ENCODE measurements at regions not wholly inside any gene's neighbourhood (a gene's known extent, or its start where the extent isn't known, plus 50 kb on each side); places are given as distances from the start of the nearest gene placed in this dataset.

- 76% methylated on average over 4 of the region's 4 CpGs for WGBS
- Histone ChIP-seq H3K27me3 (ENCODE audit: control insufficient read depth in 2 of 2, insufficient read depth in 1 of 2, low read length in 1 of 2) (no peaks in the 10 kb centered on the region), H3K4me1 (ENCODE audit: control insufficient read depth in 2 of 2, insufficient read depth in 2 of 2, low read length in 2 of 2) (no peaks in the 10 kb centered on the region), H3K27ac (ENCODE audit: low read depth in 1 of 2, low read length in 1 of 2) (no peak overlapping the region), H3K4me3 (ENCODE audit: low read length in 2 of 2) (no peak overlapping the region), H3K36me3 (ENCODE audit: control insufficient read depth in 2 of 2, insufficient read depth in 2 of 2, low read length in 1 of 2) (no peaks in the 10 kb centered on the region), H3K9me3 (ENCODE audit: control insufficient read depth in 2 of 2, insufficient read depth in 1 of 2, low read length in 1 of 2) (no peaks in the 10 kb centered on the region)
- DNase-seq (ENCODE audit: low read depth in 6 of 9, low spot score in 9 of 9) = no peak
Measured at GRCh38 chr5:101675510-101676219, 620.4 kb downstream of the SLCO4C1 start.

GRCh38 chr5:101673120-101673519 lies 623.0 kb downstream of the SLCO4C1 start:
- H3K27me3 ChIP-seq (ENCODE audit: control insufficient read depth in 2 of 2, insufficient read depth in 1 of 2, low read length in 1 of 2) = no peaks in the 10 kb centered on the region
- H3K4me1 ChIP-seq (ENCODE audit: control insufficient read depth in 2 of 2, insufficient read depth in 2 of 2, low read length in 2 of 2) = no peaks in the 10 kb centered on the region
- no peaks in the 10 kb centered on the region for H3K36me3 ChIP-seq (ENCODE audit: control insufficient read depth in 2 of 2, insufficient read depth in 2 of 2, low read length in 1 of 2)
- H3K4me3 ChIP-seq (ENCODE audit: low read length in 2 of 2) = no peak overlapping the region
- no peaks in the 10 kb centered on the region for H3K9me3 ChIP-seq (ENCODE audit: control insufficient read depth in 2 of 2, insufficient read depth in 1 of 2, low read length in 1 of 2)
- WGBS = 67% methylated on average over 5 of the region's 5 CpGs
- no peak for DNase-seq (ENCODE audit: low read depth in 6 of 9, low spot score in 9 of 9)
- H3K27ac ChIP-seq (ENCODE audit: low read depth in 1 of 2, low read length in 1 of 2) = no peak overlapping the region

GRCh38 chr5:101664071-101664791 lies 631.9 kb downstream of the SLCO4C1 start:
- WGBS = 86% methylated on average over 9 of the region's 9 CpGs
- no peaks in the 10 kb centered on the region for H3K36me3 ChIP-seq (ENCODE audit: control insufficient read depth in 2 of 2, insufficient read depth in 2 of 2, low read length in 1 of 2)
- no peak overlapping the region for H3K4me3 ChIP-seq (ENCODE audit: low read length in 2 of 2)
- H3K4me1 ChIP-seq (ENCODE audit: control insufficient read depth in 2 of 2, insufficient read depth in 2 of 2, low read length in 2 of 2) = no peaks in the 10 kb centered on the region
- H3K27me3 ChIP-seq (ENCODE audit: control insufficient read depth in 2 of 2, insufficient read depth in 1 of 2, low read length in 1 of 2) = no peaks in the 10 kb centered on the region
- DNase-seq (ENCODE audit: low read depth in 6 of 9, low spot score in 9 of 9) = no peak
- no peaks in the 10 kb centered on the region for H3K9me3 ChIP-seq (ENCODE audit: control insufficient read depth in 2 of 2, insufficient read depth in 1 of 2, low read length in 1 of 2)
- H3K27ac ChIP-seq (ENCODE audit: low read depth in 1 of 2, low read length in 1 of 2) = no peak overlapping the region

GRCh38 chr5:101663543-101663942 lies 632.5 kb downstream of the SLCO4C1 start:
- WGBS = 46% methylated on average over 2 of the region's 2 CpGs
- H3K4me1 ChIP-seq (ENCODE audit: control insufficient read depth in 2 of 2, insufficient read depth in 2 of 2, low read length in 2 of 2) = no peaks in the 10 kb centered on the region
- H3K36me3 ChIP-seq (ENCODE audit: control insufficient read depth in 2 of 2, insufficient read depth in 2 of 2, low read length in 1 of 2) = no peaks in the 10 kb centered on the region
- H3K27me3 ChIP-seq (ENCODE audit: control insufficient read depth in 2 of 2, insufficient read depth in 1 of 2, low read length in 1 of 2) = no peaks in the 10 kb centered on the region
- no peak overlapping the region for H3K4me3 ChIP-seq (ENCODE audit: low read length in 2 of 2)
- no peak for DNase-seq (ENCODE audit: low read depth in 6 of 9, low spot score in 9 of 9)
- H3K9me3 ChIP-seq (ENCODE audit: control insufficient read depth in 2 of 2, insufficient read depth in 1 of 2, low read length in 1 of 2) = no peaks in the 10 kb centered on the region
- no peak overlapping the region for H3K27ac ChIP-seq (ENCODE audit: low read depth in 1 of 2, low read length in 1 of 2)

GRCh38 chr5:101662263-101662662 lies 633.8 kb downstream of the SLCO4C1 start:
- no peaks in the 10 kb centered on the region for H3K36me3 ChIP-seq (ENCODE audit: control insufficient read depth in 2 of 2, insufficient read depth in 2 of 2, low read length in 1 of 2)
- no peaks in the 10 kb centered on the region for H3K27me3 ChIP-seq (ENCODE audit: control insufficient read depth in 2 of 2, insufficient read depth in 1 of 2, low read length in 1 of 2)
- no peak overlapping the region for H3K4me3 ChIP-seq (ENCODE audit: low read length in 2 of 2)
- DNase-seq (ENCODE audit: low read depth in 6 of 9, low spot score in 9 of 9) = no peak
- no peaks in the 10 kb centered on the region for H3K9me3 ChIP-seq (ENCODE audit: control insufficient read depth in 2 of 2, insufficient read depth in 1 of 2, low read length in 1 of 2)
- H3K4me1 ChIP-seq (ENCODE audit: control insufficient read depth in 2 of 2, insufficient read depth in 2 of 2, low read length in 2 of 2) = no peaks in the 10 kb centered on the region
- no peak overlapping the region for H3K27ac ChIP-seq (ENCODE audit: low read depth in 1 of 2, low read length in 1 of 2)

- H3K4me3 ChIP-seq (ENCODE audit: low read length in 2 of 2) = no peak overlapping the region
- H3K27me3 ChIP-seq (ENCODE audit: control insufficient read depth in 2 of 2, insufficient read depth in 1 of 2, low read length in 1 of 2) = no peaks in the 10 kb centered on the region
- no peaks in the 10 kb centered on the region for H3K36me3 ChIP-seq (ENCODE audit: control insufficient read depth in 2 of 2, insufficient read depth in 2 of 2, low read length in 1 of 2)
- no peak for DNase-seq (ENCODE audit: low read depth in 6 of 9, low spot score in 9 of 9)
- no peaks in the 10 kb centered on the region for H3K4me1 ChIP-seq (ENCODE audit: control insufficient read depth in 2 of 2, insufficient read depth in 2 of 2, low read length in 2 of 2)
- WGBS = 82% methylated on average over 7 of the region's 7 CpGs
- H3K27ac ChIP-seq (ENCODE audit: low read depth in 1 of 2, low read length in 1 of 2) = no peak overlapping the region
- H3K9me3 ChIP-seq (ENCODE audit: control insufficient read depth in 2 of 2, insufficient read depth in 1 of 2, low read length in 1 of 2) = no peaks in the 10 kb centered on the region
Measured at GRCh38 chr5:101658433-101658832, 637.7 kb downstream of the SLCO4C1 start.

- no peak overlapping the region for H3K27ac ChIP-seq (ENCODE audit: low read depth in 1 of 2, low read length in 1 of 2)
- no peaks in the 10 kb centered on the region for H3K36me3 ChIP-seq (ENCODE audit: control insufficient read depth in 2 of 2, insufficient read depth in 2 of 2, low read length in 1 of 2)
- H3K4me1 ChIP-seq (ENCODE audit: control insufficient read depth in 2 of 2, insufficient read depth in 2 of 2, low read length in 2 of 2) = no peaks in the 10 kb centered on the region
- H3K4me3 ChIP-seq (ENCODE audit: low read length in 2 of 2) = no peak overlapping the region
- no peaks in the 10 kb centered on the region for H3K9me3 ChIP-seq (ENCODE audit: control insufficient read depth in 2 of 2, insufficient read depth in 1 of 2, low read length in 1 of 2)
- DNase-seq (ENCODE audit: low read depth in 6 of 9, low spot score in 9 of 9) = no peak
- H3K27me3 ChIP-seq (ENCODE audit: control insufficient read depth in 2 of 2, insufficient read depth in 1 of 2, low read length in 1 of 2) = no peaks in the 10 kb centered on the region
- 69% methylated on average over 2 of the region's 2 CpGs for WGBS
Measured at GRCh38 chr5:101653996-101654395, 642.1 kb downstream of the SLCO4C1 start.

- no peaks in the 10 kb centered on the region for H3K4me1 ChIP-seq (ENCODE audit: control insufficient read depth in 2 of 2, insufficient read depth in 2 of 2, low read length in 2 of 2)
- no peak overlapping the region for H3K4me3 ChIP-seq (ENCODE audit: low read length in 2 of 2)
- no peak overlapping the region for H3K27ac ChIP-seq (ENCODE audit: low read depth in 1 of 2, low read length in 1 of 2)
- H3K36me3 ChIP-seq (ENCODE audit: control insufficient read depth in 2 of 2, insufficient read depth in 2 of 2, low read length in 1 of 2) = no peaks in the 10 kb centered on the region
- WGBS = 97% methylated on average over 2 of the region's 2 CpGs
- no peaks in the 10 kb centered on the region for H3K27me3 ChIP-seq (ENCODE audit: control insufficient read depth in 2 of 2, insufficient read depth in 1 of 2, low read length in 1 of 2)
- no peak for DNase-seq (ENCODE audit: low read depth in 6 of 9, low spot score in 9 of 9)
- H3K9me3 ChIP-seq (ENCODE audit: control insufficient read depth in 2 of 2, insufficient read depth in 1 of 2, low read length in 1 of 2) = no peaks in the 10 kb centered on the region
Measured at GRCh38 chr5:101647861-101648260, 648.2 kb downstream of the SLCO4C1 start.

GRCh38 chr5:101643794-101644193 lies 652.3 kb downstream of the SLCO4C1 start:
- H3K27me3 ChIP-seq (ENCODE audit: control insufficient read depth in 2 of 2, insufficient read depth in 1 of 2, low read length in 1 of 2) = no peaks in the 10 kb centered on the region
- no peaks in the 10 kb centered on the region for H3K9me3 ChIP-seq (ENCODE audit: control insufficient read depth in 2 of 2, insufficient read depth in 1 of 2, low read length in 1 of 2)
- no peaks in the 10 kb centered on the region for H3K4me1 ChIP-seq (ENCODE audit: control insufficient read depth in 2 of 2, insufficient read depth in 2 of 2, low read length in 2 of 2)
- H3K27ac ChIP-seq (ENCODE audit: low read depth in 1 of 2, low read length in 1 of 2) = no peak overlapping the region
- WGBS = 71% methylated on average over 2 of the region's 2 CpGs
- no peak overlapping the region for H3K4me3 ChIP-seq (ENCODE audit: low read length in 2 of 2)
- H3K36me3 ChIP-seq (ENCODE audit: control insufficient read depth in 2 of 2, insufficient read depth in 2 of 2, low read length in 1 of 2) = no peaks in the 10 kb centered on the region
- DNase-seq (ENCODE audit: low read depth in 6 of 9, low spot score in 9 of 9) = no peak

All from thymus (tissue), 11 donors.